Uterus (tissue), 2 donors: ENCODE measurements at regions not wholly inside any gene's neighbourhood (a gene's known extent, or its start where the extent isn't known, plus 50 kb on each side); places are given as distances from the start of the nearest gene placed in this dataset.

Experiments used
- CTCF ChIP-seq, 4 experiments: fragments of 200-600 bp in 2 of 4; fragments of 450-650 bp in 2 of 4; sonication (generic) in 2 of 4; IDR thresholded peaks; one replicate each; pipeline ENCODE4 v1.5.1; 2016 to 2019; ENCODE audit warnings: antibody characterized with exemption in 4 of 4, mild to moderate bottlenecking in 2 of 4, moderate library complexity in 1 of 4
- POLR2A ChIP-seq, 2 donors: fragments of 450-650 bp; IDR thresholded peaks; one replicate each; pipeline ENCODE4 v1.6.1; 2016; ENCODE audit warnings: antibody characterized with exemption in 2 of 2, mild to moderate bottlenecking in 1 of 2, moderate library complexity in 1 of 2

DNA sequence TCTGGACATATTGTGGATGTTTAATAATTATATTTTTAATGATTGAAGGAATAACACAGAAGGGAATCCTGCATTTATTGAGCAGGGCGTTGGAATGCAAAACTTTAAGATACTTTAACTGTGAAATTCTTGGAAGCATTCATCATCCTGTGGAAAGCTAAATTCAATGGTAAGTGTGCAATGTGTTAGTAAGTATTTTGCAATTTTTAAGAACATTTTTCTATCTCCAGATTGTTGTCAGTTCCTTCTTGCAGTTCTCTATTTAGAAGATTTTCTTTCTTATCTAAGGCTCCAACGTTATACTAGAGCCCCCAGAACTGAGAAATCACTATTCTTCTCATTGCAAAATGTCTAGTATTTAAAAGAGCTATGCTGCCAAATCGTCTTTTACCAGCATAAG, 132.2 kb upstream of the TSC22D2 start:
- TF ChIP-seq POLR2A (IDR thresholded peaks at IDR 0.05) (no peak), CTCF (IDR thresholded peaks at IDR 0.05) (no peak)
